ENCODE measurements at regions not wholly inside any gene's neighbourhood (a gene's known extent, or its start where the extent isn't known, plus 50 kb on each side); places are given as distances from the start of the nearest gene placed in this dataset.

- TF ChIP-seq CTCF (IDR thresholded peaks at IDR 0.05) (no peak), EP300 (IDR thresholded peaks at IDR 0.05; ENCODE audit: borderline replicate concordance in 1 of 2, low read depth in 1 of 2, low read length in 1 of 2) (no peak), TAF1 (IDR thresholded peaks at IDR 0.05; ENCODE audit: borderline replicate concordance, low read depth, low read length) (no peak), MXI1 (IDR thresholded peaks at IDR 0.05; ENCODE audit: low read depth, low read length) (no peak), USF2 (IDR thresholded peaks at IDR 0.05; ENCODE audit: borderline replicate concordance, low read depth, low read length) (no peak), TCF12 (IDR thresholded peaks at IDR 0.05) (no peak), GABPA (IDR thresholded peaks at IDR 0.05; ENCODE audit: low read depth) (no peak), RFX5 (IDR thresholded peaks at IDR 0.05; ENCODE audit: low read length) (no peak), POLR2AphosphoS5 (IDR thresholded peaks at IDR 0.05; ENCODE audit: low read depth, low read length) (no peak), MAX (IDR thresholded peaks at IDR 0.05; ENCODE audit: low read depth) (no peak), ZBTB33 (IDR thresholded peaks at IDR 0.05; ENCODE audit: borderline replicate concordance, low read depth) (no peak), YY1 (IDR thresholded peaks at IDR 0.05; ENCODE audit: low read depth) (no peak), RAD21 (IDR thresholded peaks at IDR 0.05; ENCODE audit: low read length) (no peak), CHD2 (IDR thresholded peaks at IDR 0.05; ENCODE audit: low read length, partially characterized antibody) (no peak)
Observed at GRCh38 chr2:139652385-139652784, 872.2 kb upstream of the NXPH2 start.

Measured in SK-N-SH (cell line).